HG02852 (cell line): ENCODE measurements at regions not wholly inside any gene's neighbourhood (a gene's known extent, or its start where the extent isn't known, plus 50 kb on each side); places are given as distances from the start of the nearest gene placed in this dataset.

Experiments
- ATAC-seq: cut with Tn5 transposase; IDR thresholded peaks from one replicate; pipeline ENCODE4 v1.9.1; 2021; ENCODE audit warnings: mild to moderate bottlenecking, moderate library complexity; ENCODE audit not compliant: unreplicated experiment

- no peak for ATAC-seq
Observed at GRCh38 chr5:2658881-2659470, 92.5 kb downstream of the IRX2 start.

GRCh38 chr5:2658447-2658846, 93.0 kb downstream of the IRX2 start:
- ATAC-seq = no peak

GRCh38 chr5:2657151-2657550, 94.3 kb downstream of the IRX2 start:
- ATAC-seq = no peak

GRCh38 chr5:2656206-2656605, 95.3 kb downstream of the IRX2 start:
- ATAC-seq = no peak

GRCh38 chr5:2653991-2654390, 97.5 kb downstream of the IRX2 start:
- ATAC-seq = no peak

- ATAC-seq = no peak
Observed at GRCh38 chr5:2651116-2651515, 100.4 kb downstream of the IRX2 start.

GRCh38 chr5:2642684-2643345, 108.7 kb downstream of the IRX2 start:
- ATAC-seq = no peak

GRCh38 chr5:2640717-2641116, 110.8 kb downstream of the IRX2 start:
- ATAC-seq = no peak

- ATAC-seq = no peak
Observed at GRCh38 chr5:2639425-2639824, 112.1 kb downstream of the IRX2 start.

- ATAC-seq = no peak
Observed at GRCh38 chr5:2634399-2635176, 116.9 kb downstream of the IRX2 start.

- no peak for ATAC-seq
Observed at GRCh38 chr5:2633992-2634391, 117.5 kb downstream of the IRX2 start.

- ATAC-seq = no peak
Observed at GRCh38 chr5:2631758-2632157, 119.7 kb downstream of the IRX2 start.

- no peak for ATAC-seq
Observed at GRCh38 chr5:2629045-2629444, 122.4 kb downstream of the IRX2 start.

GRCh38 chr5:2627867-2628266, 123.6 kb downstream of the IRX2 start:
- no peak for ATAC-seq

GRCh38 chr5:2626572-2626971, 124.9 kb downstream of the IRX2 start:
- ATAC-seq = no peak

- ATAC-seq = no peak
Observed at GRCh38 chr5:2622866-2623265, 128.6 kb downstream of the IRX2 start.

GRCh38 chr5:2621631-2622030, 129.8 kb downstream of the IRX2 start:
- ATAC-seq = no peak

- ATAC-seq = no peak
Observed at GRCh38 chr5:2619216-2619615, 132.3 kb downstream of the IRX2 start.

- no peak for ATAC-seq
Observed at GRCh38 chr5:2617461-2617860, 134.0 kb downstream of the IRX2 start.

- no peak for ATAC-seq
Observed at GRCh38 chr5:2615917-2616316, 135.6 kb downstream of the IRX2 start.

GRCh38 chr5:2614571-2614970, 136.9 kb downstream of the IRX2 start:
- ATAC-seq = no peak

GRCh38 chr5:2611659-2612058, 139.8 kb downstream of the IRX2 start:
- ATAC-seq = no peak
